Mammary epithelial cell (primary cell): ENCODE measurements at regions not wholly inside any gene's neighbourhood (a gene's known extent, or its start where the extent isn't known, plus 50 kb on each side); places are given as distances from the start of the nearest gene placed in this dataset.

ENCODE experiments used
- EZH2 ChIP-seq: IDR thresholded peaks from 2 replicates; pipeline ENCODE4 v1.6.1; 2012; ENCODE audit warnings: low read length, inconsistent platforms, borderline replicate concordance
- TF ChIP-seq, protein P1 (sequence below), 2 donors: IDR thresholded peaks in 1 of 2; conservative IDR thresholded peaks in 1 of 2; 2 replicates each; pipeline ENCODE4 v1.5.1; 2011 to 2012; ENCODE audit warnings: inconsistent platforms in 2 of 2, low read length in 2 of 2, mild to moderate bottlenecking in 2 of 2, control low read depth in 1 of 2, low read depth in 1 of 2; ENCODE audit not compliant: insufficient read depth in 1 of 2; ENCODE audit errors: extremely low read depth in 1 of 2

DNA sequence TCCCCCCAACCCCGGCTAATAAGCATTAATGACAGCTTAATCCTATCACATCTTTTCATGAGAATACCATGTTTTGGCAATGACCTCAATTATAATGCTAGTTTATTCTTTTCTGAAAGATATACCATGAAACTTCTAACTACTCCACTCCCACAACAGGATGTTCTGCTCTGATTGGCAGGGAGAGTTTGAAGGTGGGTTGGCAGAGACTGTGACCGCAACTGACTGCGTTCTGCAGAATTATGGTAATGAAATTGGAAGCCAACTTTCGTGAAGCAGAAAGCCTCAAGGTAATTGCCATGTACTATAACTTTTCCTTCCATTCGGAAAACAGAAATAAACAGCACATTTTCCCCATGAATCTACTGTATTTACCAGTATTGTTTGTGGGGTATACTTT lies 288.2 kb upstream of the SEMA3D start:
- TF ChIP-seq, protein P1, sequence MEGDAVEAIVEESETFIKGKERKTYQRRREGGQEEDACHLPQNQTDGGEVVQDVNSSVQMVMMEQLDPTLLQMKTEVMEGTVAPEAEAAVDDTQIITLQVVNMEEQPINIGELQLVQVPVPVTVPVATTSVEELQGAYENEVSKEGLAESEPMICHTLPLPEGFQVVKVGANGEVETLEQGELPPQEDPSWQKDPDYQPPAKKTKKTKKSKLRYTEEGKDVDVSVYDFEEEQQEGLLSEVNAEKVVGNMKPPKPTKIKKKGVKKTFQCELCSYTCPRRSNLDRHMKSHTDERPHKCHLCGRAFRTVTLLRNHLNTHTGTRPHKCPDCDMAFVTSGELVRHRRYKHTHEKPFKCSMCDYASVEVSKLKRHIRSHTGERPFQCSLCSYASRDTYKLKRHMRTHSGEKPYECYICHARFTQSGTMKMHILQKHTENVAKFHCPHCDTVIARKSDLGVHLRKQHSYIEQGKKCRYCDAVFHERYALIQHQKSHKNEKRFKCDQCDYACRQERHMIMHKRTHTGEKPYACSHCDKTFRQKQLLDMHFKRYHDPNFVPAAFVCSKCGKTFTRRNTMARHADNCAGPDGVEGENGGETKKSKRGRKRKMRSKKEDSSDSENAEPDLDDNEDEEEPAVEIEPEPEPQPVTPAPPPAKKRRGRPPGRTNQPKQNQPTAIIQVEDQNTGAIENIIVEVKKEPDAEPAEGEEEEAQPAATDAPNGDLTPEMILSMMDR (conservative IDR thresholded peaks at IDR 0.05 in 1 of 2, IDR thresholded peaks at IDR 0.05 in 1 of 2; ENCODE audit: extremely low read depth in 1 of 2, insufficient read depth in 1 of 2, low read depth in 1 of 2, low read length in 2 of 2), result no peak
- no peak for TF ChIP-seq EZH2
